OCI-LY3 (cell line): ENCODE measurements at regions not wholly inside any gene's neighbourhood (a gene's known extent, or its start where the extent isn't known, plus 50 kb on each side); places are given as distances from the start of the nearest gene placed in this dataset.

ENCODE experiments used
- CTCF ChIP-seq: fragments of 200-600, 300-600 bp; sonication (generic); IDR thresholded peaks from 2 replicates; pipeline ENCODE4 v1.5.1; 2014; ENCODE audit warnings: antibody characterized with exemption, low read length, low read depth
- EZH2phosphoT487 ChIP-seq: fragments of 200-600 bp; shearing (Covaris generic); IDR thresholded peaks from 2 replicates; pipeline ENCODE4 v1.6.1; 2018; ENCODE audit warnings: antibody characterized with exemption, mixed run types, low read depth

- TF ChIP-seq CTCF = no peak
- no peak for TF ChIP-seq EZH2phosphoT487
Observed at GRCh38 chr3:176690083-176690869, 507.0 kb downstream of the TBL1XR1 start.
